GM12891 (cell line): ENCODE measurements at regions not wholly inside any gene's neighbourhood (a gene's known extent, or its start where the extent isn't known, plus 50 kb on each side); places are given as distances from the start of the nearest gene placed in this dataset.

Source experiments
- DNase-seq: peaks from one replicate; pipeline ENCODE4 v3.0.0; 2011; ENCODE audit warnings: low spot score; ENCODE audit not compliant: insufficient read length
- FAIRE-seq: peaks from 2 replicates; lab custom pipeline; 2011; peaks lifted over from hg19 to GRCh38; lab: Jason Lieb, UNC
- PAX5 ChIP-seq: IDR thresholded peaks from 2 replicates; pipeline ENCODE4 v1.6.1; 2011; ENCODE audit warnings: low read length, moderate library complexity, mild to moderate bottlenecking; ENCODE audit not compliant: insufficient read depth, severe bottlenecking
- POLR2A ChIP-seq: IDR thresholded peaks from 2 replicates; pipeline ENCODE4 v1.6.1; 2011; ENCODE audit warnings: low read depth, low read length, control low read depth
- POLR2AphosphoS5 ChIP-seq: IDR thresholded peaks from 2 replicates; pipeline ENCODE4 v1.6.1; 2011; ENCODE audit warnings: low read depth, low read length, control low read depth
- POU2F2 ChIP-seq: IDR thresholded peaks from 2 replicates; pipeline ENCODE4 v1.6.1; 2011; ENCODE audit warnings: low read depth, mild to moderate bottlenecking, control low read depth, low read length, moderate library complexity
- SPI1 ChIP-seq: IDR thresholded peaks from 2 replicates; pipeline ENCODE4 v1.6.1; 2011; ENCODE audit warnings: low read depth, low read length, control low read depth
- TAF1 ChIP-seq: IDR thresholded peaks from 2 replicates; pipeline ENCODE4 v1.6.1; 2011; ENCODE audit warnings: low read depth, low read length, control low read depth

DNA sequence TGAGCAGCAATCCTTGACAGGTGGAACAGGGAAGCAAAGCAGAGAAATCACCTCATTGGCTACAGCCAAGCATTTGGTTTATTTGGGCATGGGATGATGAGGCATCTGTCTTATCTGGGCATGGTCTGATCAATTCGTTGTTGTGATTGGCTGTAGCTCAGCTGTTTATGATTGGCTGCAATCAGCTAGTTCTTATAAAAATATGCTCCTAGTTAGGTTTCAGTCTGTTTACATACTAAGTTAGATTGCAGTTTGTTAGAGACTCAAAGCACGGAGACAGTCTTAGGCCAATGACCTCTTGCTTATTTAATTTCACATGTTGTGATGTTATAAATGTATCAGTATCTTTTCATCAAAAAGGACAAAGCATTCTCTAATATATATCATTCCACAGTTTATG lies 312.0 kb downstream of the PDGFC start:
- DNase-seq (no peak), FAIRE-seq (no peak)
- TF ChIP-seq POU2F2 (no peak), POLR2AphosphoS5 (no peak), SPI1 (no peak), POLR2A (no peak)

DNA sequence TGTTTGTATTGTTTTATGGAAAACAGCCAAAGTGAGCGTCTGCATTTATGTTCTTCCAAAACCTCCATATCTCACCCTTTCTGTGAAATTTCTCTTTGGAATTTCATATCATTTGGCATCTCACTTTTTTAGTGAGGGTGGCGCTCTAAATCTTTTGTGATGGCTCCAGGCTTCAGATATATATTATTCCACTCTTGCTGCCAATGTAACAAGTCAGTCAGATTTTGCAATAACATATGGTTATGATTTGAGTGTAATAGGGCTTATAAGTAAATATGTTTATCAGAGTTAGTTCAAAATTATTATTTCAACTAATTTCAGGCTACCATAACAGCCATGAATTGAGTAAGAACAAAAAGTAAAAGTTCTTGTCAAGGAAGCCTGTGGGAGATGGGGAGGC lies 314.7 kb downstream of the PDGFC start:
- FAIRE-seq (no peak), DNase-seq (no peak)
- TF ChIP-seq TAF1, result no peak
- no peak for TF ChIP-seq PAX5
- no peak for TF ChIP-seq POLR2AphosphoS5
- TF ChIP-seq SPI1, result no peak
- no peak for TF ChIP-seq POLR2A
- TF ChIP-seq POU2F2, result no peak

DNA sequence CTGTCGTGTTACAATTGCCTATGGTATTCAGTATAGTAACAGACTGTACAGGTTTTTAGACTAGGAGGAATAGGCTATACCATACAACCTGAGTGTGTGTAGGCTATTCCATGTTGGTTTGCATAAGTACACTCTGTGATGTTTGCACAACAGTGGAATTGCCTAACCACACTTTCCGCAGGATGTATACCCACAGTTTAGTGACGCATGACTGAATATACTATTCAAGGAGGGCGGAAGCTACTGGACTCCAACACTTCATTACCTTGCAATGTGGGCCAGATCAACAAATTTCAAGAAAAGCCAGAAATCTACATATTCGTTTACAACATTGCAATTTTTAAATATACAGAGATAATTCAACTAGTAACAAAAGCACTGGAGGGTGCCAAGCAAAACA lies 317.2 kb downstream of the PDGFC start:
- no peak for DNase-seq

DNA sequence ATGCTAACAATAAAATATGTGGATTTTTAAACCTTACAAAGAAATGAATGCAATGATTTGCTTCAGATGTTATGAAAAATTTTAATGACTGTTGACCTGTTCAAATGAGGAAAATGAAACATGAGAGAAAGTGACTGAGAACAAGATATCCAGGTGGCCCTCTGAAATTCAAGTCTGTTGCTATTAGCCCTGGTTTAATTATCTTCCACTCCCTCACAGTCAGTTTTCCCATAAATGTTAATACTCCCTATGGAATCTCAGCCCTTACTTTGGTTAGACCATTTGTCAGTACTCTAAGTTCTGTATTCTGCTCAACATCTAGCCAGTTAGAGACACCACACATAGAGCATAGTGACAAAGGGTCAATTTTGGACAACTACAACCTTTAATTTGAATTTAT lies 327.8 kb downstream of the PDGFC start:
- FAIRE-seq, result no peak
- TF ChIP-seq TAF1 (no peak), POLR2A (no peak), POLR2AphosphoS5 (no peak), SPI1 (no peak), POU2F2 (no peak), PAX5 (no peak)
- DNase-seq, result no peak

More for the DNA sequence above, 317.2 kb downstream of the PDGFC start:
- TF ChIP-seq SPI1 (no peak), POU2F2 (no peak), PAX5 (no peak), POLR2AphosphoS5 (no peak), TAF1 (no peak), POLR2A (no peak)
- no peak for FAIRE-seq

DNA sequence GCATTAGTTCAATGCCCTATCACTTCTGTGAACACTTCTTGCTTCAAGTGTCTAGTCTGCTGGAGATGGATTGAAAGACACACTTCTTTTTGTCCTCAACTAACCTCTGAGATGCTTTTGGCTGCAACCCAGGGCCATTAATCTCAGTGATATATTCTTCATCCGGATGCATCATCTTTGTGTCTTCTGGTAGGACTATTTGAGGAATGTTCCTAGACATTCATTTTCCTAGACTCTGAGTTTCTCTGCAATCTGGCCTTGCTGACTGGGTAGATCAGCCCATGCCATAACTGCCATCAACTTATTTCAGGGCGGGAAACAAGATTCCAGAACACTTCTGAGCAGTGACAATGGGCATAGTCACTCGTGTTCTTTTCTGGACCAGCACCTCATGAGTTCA lies 329.4 kb downstream of the PDGFC start:
- no peak for FAIRE-seq
- no peak for DNase-seq
- no peak for TF ChIP-seq SPI1
- no peak for TF ChIP-seq PAX5
- TF ChIP-seq POLR2A, result no peak
- no peak for TF ChIP-seq POU2F2
- TF ChIP-seq TAF1, result no peak
- no peak for TF ChIP-seq POLR2AphosphoS5

DNA sequence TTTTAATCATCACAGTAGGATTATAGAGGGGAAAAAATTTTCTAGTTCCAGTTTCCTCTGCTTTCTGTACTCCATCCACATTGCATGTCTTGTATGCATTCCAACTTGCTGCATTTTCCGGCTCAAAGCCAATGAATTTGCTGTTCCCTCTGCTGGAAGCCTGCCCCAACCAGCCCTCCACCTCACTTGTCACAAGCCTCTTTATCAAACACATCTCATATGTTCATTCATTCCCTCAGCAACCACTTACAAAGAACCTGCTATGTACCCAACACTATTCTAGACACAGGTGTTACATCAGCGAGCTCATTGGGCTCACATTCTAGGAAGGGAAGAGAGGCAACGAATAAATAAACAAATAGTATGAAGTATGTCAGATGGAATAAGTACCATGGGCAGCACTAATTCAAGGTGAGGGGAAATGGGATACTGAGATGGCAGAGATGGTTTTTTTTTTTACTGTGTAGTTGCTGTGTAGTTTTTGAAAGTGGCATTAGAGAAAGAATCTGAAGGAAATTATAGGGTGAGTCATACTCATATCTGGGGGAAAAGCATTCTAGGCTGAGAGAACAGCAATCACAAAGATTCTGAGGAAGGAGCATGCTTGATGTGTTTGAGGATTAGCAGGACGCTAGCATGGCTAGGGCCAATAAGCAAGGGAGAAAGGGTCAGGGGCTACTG lies 332.5 kb downstream of the PDGFC start:
- DNase-seq (no peak), FAIRE-seq (no peak)
- no peak for TF ChIP-seq POLR2AphosphoS5
- TF ChIP-seq PAX5, result no peak
- no peak for TF ChIP-seq SPI1
- TF ChIP-seq POU2F2, result no peak

DNA sequence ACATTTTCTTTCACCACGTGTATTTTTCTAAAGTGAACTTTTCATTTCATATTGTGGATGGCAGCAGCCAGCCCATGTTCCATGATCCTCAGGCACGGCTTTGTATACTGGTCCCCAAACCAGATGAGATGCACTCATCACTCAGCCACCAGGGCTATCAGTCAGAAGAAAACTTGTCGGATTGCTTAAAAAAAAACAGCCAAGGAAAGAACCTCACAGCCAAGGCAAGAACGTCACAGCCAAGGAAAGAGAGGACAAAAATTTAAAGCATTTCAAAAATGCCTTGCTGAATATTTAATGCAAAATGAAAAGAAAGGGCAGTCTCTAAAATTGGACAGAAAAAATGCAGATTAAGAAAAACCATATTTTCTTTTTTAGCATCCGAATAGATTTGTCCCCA lies 333.3 kb downstream of the PDGFC start:
- FAIRE-seq (no peak), DNase-seq (no peak)
- TF ChIP-seq POLR2A, result no peak
- TF ChIP-seq SPI1, result no peak
- no peak for TF ChIP-seq POU2F2
- no peak for TF ChIP-seq POLR2AphosphoS5
- TF ChIP-seq PAX5, result no peak
- TF ChIP-seq TAF1, result no peak

DNA sequence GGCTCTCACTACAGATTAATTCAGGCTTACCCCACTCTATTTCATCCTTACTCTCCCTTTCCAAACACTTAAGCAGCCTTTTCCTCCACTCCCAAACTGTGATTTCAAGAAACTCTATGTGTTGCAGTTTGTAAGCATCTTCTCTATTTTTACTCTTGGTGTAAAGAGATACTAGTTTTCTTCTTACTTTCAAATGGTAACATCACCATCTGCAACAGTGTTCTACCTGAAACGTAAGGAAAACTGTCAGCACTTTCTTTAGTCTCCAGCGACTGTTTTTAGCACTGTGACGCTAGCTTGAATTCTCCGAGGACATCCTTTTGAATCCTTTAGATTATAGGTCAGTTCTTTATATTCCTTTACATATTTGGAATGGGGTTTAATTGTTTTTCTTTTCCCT lies 335.2 kb downstream of the PDGFC start:
- no peak for FAIRE-seq
- TF ChIP-seq POLR2AphosphoS5, result no peak
- TF ChIP-seq POLR2A, result no peak
- no peak for TF ChIP-seq TAF1
- no peak for DNase-seq

DNA sequence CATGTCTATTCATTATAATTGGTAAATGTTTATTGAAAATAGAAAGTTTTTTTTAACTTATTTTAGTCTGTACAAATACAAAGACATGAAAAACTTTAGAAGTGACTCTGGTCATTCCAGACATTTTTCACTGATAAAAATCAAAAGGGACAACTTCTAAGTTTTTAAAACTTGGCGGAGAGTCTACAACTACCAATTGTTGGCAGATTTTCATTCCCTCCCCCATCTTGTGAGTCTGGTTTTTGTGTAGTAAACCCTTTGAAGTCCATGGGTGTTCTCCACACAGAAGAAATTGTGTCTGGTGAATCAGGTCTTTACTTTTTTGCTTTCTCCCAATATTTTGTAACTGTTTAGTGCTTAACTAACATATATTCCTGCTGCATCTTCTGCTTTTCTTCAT lies 336.5 kb downstream of the PDGFC start:
- TF ChIP-seq POLR2A (no peak), PAX5 (no peak), SPI1 (no peak), POLR2AphosphoS5 (no peak), TAF1 (no peak), POU2F2 (no peak)
- DNase-seq (no peak), FAIRE-seq (no peak)

DNA sequence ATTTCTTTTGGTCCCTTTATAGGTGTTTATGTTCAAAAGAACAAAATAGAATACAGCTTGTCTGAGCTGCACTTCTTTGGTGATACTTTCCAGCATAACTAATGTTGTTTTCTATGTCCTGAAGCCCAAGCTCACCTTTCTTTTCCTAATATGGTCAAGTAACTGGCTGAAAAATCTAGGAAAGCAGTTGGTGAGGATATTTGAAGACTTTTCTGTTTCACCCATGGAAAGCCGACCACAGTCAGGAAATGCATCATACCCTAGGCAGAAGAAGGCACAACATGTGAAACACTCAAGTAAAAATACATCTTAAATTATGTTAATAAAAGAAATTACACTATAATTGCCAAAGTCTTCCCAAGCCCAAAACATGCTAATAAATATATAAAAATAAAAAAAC lies 337.0 kb downstream of the PDGFC start:
- TF ChIP-seq SPI1, result no peak
- no peak for TF ChIP-seq POLR2A
- no peak for TF ChIP-seq TAF1
- TF ChIP-seq PAX5, result no peak
- TF ChIP-seq POU2F2, result no peak
- TF ChIP-seq POLR2AphosphoS5, result no peak
- no peak for DNase-seq
- FAIRE-seq, result no peak
